ENCODE measurements at regions not wholly inside any gene's neighbourhood (a gene's known extent, or its start where the extent isn't known, plus 50 kb on each side); places are given as distances from the start of the nearest gene placed in this dataset.
A peak's percentile ranks its signal among the peaks of the same experiment; 100 is the strongest.

DNA sequence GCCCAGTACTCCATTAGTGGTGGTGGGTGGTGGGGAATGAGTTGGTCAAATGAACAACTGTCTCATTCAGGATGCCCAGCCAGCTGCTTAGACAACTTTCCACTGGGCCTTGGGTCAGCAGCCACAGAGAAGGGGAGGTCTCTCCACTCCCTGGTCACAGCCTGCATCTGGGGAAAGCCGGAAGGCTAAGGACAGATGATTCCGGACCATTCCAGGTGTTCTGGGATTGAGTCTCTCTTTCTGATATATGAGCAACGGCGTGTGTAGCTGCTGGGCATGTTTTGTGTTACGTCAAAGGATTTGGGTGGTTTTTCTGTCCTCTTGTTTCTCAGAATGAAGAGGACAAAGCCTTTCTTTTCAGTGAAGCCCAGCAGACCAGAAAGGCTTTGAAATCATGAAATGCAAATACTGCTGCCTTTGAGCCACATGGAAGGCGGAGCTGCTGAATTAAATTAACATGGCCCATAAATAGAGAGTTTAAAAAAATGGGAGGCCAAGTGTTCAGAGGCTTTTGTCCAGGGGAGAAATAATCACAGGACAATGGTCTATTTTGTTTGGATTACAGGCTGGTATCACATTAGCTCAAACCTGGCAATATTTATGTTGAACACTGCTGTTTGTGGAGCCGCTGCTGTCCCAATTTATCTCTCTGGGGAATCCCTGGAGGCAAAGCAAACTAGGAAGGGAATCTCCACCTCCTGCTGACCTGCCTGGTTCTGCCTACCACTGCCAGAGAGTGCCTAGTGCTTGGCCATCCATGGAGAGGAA, 234.4 kb upstream of the E2F8 start:
- Histone ChIP-seq H3K27ac (ENCODE audit: low read depth) (0 out of 2 replicates have a peak overlapping the region, but pooled peaks have one; percentile 39), H3K27me3 (ENCODE audit: insufficient read depth) (no peaks in the 10 kb centered on the region), H3F3A (replicated peaks; ENCODE audit: low read depth) (no peaks in the 10 kb centered on the region), H3K4me2 (0 out of 2 replicates have a peak overlapping the region, but pooled peaks have one; percentile 1), H3K79me2 (replicated peaks; ENCODE audit: insufficient read depth) (no peaks in the 10 kb centered on the region), H3K4me1 (ENCODE audit: insufficient read depth) (peaks cover 7% of the 10 kb centered on the region; the same call in 1 of the 2 replicates), H2AFZ (peak overlapping the region; percentile 66), H4K20me1 (replicated peaks; ENCODE audit: insufficient read depth) (no peaks in the 10 kb centered on the region), H3K9me2 (ENCODE audit: insufficient read depth) (no peaks in the 10 kb centered on the region), H3K4me3 (no peak overlapping the region), H3K36me3 (ENCODE audit: insufficient read depth) (no peaks in the 10 kb centered on the region)
- no peaks in the 10 kb centered on the region for H3K36me3 Mint-ChIP-seq (ENCODE audit: low read depth)
- no peak overlapping the region for H3K27ac Mint-ChIP-seq
- no peak overlapping the region for H3K4me3 Mint-ChIP-seq
- ATAC-seq (peak; percentile 85), DNase-seq (ENCODE audit: low spot score) (no peak)
- H3K9me3 Mint-ChIP-seq, result no peaks in the 10 kb centered on the region
- peaks cover 16% of the 10 kb centered on the region for H3K4me1 Mint-ChIP-seq
- TF ChIP-seq EZH2phosphoT487 (IDR thresholded peaks at IDR 0.05; ENCODE audit: unreplicated experiment) (no peak), POLR2AphosphoS5 (IDR thresholded peaks at IDR 0.05; ENCODE audit: low read depth) (no peak), STAT1 (IDR thresholded peaks at IDR 0.05; ENCODE audit: unreplicated experiment) (no peak)
- TF ChIP-seq, protein P1, sequence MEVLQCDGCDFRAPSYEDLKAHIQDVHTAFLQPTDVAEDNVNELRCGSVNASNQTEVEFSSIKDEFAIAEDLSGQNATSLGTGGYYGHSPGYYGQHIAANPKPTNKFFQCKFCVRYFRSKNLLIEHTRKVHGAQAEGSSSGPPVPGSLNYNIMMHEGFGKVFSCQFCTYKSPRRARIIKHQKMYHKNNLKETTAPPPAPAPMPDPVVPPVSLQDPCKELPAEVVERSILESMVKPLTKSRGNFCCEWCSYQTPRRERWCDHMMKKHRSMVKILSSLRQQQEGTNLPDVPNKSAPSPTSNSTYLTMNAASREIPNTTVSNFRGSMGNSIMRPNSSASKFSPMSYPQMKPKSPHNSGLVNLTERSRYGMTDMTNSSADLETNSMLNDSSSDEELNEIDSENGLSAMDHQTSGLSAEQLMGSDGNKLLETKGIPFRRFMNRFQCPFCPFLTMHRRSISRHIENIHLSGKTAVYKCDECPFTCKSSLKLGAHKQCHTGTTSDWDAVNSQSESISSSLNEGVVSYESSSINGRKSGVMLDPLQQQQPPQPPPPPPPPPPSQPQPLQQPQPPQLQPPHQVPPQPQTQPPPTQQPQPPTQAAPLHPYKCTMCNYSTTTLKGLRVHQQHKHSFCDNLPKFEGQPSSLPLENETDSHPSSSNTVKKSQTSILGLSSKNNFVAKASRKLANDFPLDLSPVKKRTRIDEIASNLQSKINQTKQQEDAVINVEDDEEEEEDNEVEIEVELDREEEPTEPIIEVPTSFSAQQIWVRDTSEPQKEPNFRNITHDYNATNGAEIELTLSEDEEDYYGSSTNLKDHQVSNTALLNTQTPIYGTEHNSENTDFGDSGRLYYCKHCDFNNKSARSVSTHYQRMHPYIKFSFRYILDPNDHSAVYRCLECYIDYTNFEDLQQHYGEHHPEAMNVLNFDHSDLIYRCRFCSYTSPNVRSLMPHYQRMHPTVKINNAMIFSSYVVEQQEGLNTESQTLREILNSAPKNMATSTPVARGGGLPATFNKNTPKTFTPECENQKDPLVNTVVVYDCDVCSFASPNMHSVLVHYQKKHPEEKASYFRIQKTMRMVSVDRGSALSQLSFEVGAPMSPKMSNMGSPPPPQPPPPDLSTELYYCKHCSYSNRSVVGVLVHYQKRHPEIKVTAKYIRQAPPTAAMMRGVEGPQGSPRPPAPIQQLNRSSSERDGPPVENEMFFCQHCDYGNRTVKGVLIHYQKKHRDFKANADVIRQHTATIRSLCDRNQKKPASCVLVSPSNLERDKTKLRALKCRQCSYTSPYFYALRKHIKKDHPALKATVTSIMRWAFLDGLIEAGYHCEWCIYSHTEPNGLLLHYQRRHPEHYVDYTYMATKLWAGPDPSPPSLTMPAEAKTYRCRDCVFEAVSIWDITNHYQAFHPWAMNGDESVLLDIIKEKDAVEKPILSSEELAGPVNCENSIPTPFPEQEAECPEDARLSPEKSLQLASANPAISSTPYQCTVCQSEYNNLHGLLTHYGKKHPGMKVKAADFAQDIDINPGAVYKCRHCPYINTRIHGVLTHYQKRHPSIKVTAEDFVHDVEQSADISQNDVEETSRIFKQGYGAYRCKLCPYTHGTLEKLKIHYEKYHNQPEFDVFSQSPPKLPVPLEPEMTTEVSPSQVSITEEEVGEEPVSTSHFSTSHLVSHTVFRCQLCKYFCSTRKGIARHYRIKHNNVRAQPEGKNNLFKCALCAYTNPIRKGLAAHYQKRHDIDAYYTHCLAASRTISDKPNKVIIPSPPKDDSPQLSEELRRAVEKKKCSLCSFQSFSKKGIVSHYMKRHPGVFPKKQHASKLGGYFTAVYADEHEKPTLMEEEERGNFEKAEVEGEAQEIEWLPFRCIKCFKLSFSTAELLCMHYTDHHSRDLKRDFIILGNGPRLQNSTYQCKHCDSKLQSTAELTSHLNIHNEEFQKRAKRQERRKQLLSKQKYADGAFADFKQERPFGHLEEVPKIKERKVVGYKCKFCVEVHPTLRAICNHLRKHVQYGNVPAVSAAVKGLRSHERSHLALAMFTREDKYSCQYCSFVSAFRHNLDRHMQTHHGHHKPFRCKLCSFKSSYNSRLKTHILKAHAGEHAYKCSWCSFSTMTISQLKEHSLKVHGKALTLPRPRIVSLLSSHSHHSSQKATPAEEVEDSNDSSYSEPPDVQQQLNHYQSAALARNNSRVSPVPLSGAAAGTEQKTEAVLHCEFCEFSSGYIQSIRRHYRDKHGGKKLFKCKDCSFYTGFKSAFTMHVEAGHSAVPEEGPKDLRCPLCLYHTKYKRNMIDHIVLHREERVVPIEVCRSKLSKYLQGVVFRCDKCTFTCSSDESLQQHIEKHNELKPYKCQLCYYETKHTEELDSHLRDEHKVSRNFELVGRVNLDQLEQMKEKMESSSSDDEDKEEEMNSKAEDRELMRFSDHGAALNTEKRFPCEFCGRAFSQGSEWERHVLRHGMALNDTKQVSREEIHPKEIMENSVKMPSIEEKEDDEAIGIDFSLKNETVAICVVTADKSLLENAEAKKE (CRISPR knock-in tag; IDR thresholded peaks at IDR 0.05), result no peak
- no peaks in the 10 kb centered on the region for H3K27me3 Mint-ChIP-seq (ENCODE audit: insufficient read depth, low read depth, poor library complexity)

DNA sequence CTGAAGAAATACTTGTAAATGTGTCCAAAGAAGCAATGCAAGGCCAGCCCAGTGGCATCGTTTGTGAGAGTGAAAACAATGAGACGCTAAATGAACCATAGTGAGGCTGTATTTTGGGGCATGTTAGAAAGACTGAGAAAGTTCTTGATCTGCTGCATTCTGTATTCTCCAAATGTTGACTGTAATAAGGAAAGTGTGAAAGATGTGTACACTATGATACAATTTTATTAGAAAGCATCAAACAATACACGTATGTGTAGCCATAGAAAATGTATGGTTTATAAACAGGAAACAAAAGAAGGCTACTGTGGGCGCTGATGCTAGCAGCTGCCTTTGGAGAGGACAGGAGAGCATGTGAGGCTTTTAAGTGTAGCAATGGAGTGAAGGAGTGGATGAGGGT, 233.5 kb upstream of the E2F8 start:
- Mint-ChIP-seq H3K36me3 (ENCODE audit: low read depth) (no peaks in the 10 kb centered on the region), H3K27me3 (ENCODE audit: insufficient read depth, low read depth, poor library complexity) (no peaks in the 10 kb centered on the region), H3K4me3 (no peak overlapping the region), H3K27ac (no peak overlapping the region), H3K9me3 (no peaks in the 10 kb centered on the region), H3K4me1 (peaks cover 16% of the 10 kb centered on the region)
- Histone ChIP-seq H3K79me2 (replicated peaks; ENCODE audit: insufficient read depth) (no peaks in the 10 kb centered on the region), H4K20me1 (replicated peaks; ENCODE audit: insufficient read depth) (no peaks in the 10 kb centered on the region), H3K27me3 (ENCODE audit: insufficient read depth) (no peaks in the 10 kb centered on the region), H3K36me3 (ENCODE audit: insufficient read depth) (no peaks in the 10 kb centered on the region), H3K4me1 (ENCODE audit: insufficient read depth) (peaks cover 7% of the 10 kb centered on the region), H3F3A (replicated peaks; ENCODE audit: low read depth) (no peaks in the 10 kb centered on the region), H3K4me3 (no peak overlapping the region), H3K27ac (ENCODE audit: low read depth) (no peak overlapping the region), H3K4me2 (no peak overlapping the region), H3K9me2 (ENCODE audit: insufficient read depth) (no peaks in the 10 kb centered on the region), H2AFZ (no peak overlapping the region)
- ATAC-seq (no peak), DNase-seq (ENCODE audit: low spot score) (no peak)
- TF ChIP-seq, protein P2, sequence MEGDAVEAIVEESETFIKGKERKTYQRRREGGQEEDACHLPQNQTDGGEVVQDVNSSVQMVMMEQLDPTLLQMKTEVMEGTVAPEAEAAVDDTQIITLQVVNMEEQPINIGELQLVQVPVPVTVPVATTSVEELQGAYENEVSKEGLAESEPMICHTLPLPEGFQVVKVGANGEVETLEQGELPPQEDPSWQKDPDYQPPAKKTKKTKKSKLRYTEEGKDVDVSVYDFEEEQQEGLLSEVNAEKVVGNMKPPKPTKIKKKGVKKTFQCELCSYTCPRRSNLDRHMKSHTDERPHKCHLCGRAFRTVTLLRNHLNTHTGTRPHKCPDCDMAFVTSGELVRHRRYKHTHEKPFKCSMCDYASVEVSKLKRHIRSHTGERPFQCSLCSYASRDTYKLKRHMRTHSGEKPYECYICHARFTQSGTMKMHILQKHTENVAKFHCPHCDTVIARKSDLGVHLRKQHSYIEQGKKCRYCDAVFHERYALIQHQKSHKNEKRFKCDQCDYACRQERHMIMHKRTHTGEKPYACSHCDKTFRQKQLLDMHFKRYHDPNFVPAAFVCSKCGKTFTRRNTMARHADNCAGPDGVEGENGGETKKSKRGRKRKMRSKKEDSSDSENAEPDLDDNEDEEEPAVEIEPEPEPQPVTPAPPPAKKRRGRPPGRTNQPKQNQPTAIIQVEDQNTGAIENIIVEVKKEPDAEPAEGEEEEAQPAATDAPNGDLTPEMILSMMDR (conservative IDR thresholded peaks at IDR 0.05; ENCODE audit: low read depth in 2 of 2), result no peak
- TF ChIP-seq, protein P3, sequence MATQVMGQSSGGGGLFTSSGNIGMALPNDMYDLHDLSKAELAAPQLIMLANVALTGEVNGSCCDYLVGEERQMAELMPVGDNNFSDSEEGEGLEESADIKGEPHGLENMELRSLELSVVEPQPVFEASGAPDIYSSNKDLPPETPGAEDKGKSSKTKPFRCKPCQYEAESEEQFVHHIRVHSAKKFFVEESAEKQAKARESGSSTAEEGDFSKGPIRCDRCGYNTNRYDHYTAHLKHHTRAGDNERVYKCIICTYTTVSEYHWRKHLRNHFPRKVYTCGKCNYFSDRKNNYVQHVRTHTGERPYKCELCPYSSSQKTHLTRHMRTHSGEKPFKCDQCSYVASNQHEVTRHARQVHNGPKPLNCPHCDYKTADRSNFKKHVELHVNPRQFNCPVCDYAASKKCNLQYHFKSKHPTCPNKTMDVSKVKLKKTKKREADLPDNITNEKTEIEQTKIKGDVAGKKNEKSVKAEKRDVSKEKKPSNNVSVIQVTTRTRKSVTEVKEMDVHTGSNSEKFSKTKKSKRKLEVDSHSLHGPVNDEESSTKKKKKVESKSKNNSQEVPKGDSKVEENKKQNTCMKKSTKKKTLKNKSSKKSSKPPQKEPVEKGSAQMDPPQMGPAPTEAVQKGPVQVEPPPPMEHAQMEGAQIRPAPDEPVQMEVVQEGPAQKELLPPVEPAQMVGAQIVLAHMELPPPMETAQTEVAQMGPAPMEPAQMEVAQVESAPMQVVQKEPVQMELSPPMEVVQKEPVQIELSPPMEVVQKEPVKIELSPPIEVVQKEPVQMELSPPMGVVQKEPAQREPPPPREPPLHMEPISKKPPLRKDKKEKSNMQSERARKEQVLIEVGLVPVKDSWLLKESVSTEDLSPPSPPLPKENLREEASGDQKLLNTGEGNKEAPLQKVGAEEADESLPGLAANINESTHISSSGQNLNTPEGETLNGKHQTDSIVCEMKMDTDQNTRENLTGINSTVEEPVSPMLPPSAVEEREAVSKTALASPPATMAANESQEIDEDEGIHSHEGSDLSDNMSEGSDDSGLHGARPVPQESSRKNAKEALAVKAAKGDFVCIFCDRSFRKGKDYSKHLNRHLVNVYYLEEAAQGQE (IDR thresholded peaks at IDR 0.05; ENCODE audit: unreplicated experiment), result no peak
- TF ChIP-seq EZH2phosphoT487 (IDR thresholded peaks at IDR 0.05; ENCODE audit: unreplicated experiment) (no peak), ZNF331 (CRISPR knock-in tag; IDR thresholded peaks at IDR 0.05; ENCODE audit: low read depth) (no peak), ZNF114 (CRISPR knock-in tag; IDR thresholded peaks at IDR 0.05) (no peak)
